Sigmoid colon (tissue), 4 donors: ENCODE measurements at regions not wholly inside any gene's neighbourhood (a gene's known extent, or its start where the extent isn't known, plus 50 kb on each side); places are given as distances from the start of the nearest gene placed in this dataset.

Experiments
- POLR2A ChIP-seq, 2 donors: fragments of 450-650 bp; IDR thresholded peaks; one replicate each; pipeline ENCODE4 v1.6.1; 2016; ENCODE audit warnings: antibody characterized with exemption in 2 of 2, mild to moderate bottlenecking in 2 of 2, moderate library complexity in 2 of 2
- POLR2AphosphoS5 ChIP-seq, 4 donors: sonication (generic); formaldehyde crosslinking; IDR thresholded peaks; one replicate each; pipeline ENCODE4 v1.6.1; 2017; ENCODE audit warnings: antibody characterized with exemption in 4 of 4
- TF ChIP-seq, protein P1 (sequence below), 4 experiments: fragments of 450-650 bp in 3 of 4; fragments of 200-600 bp in 1 of 4; IDR thresholded peaks; one replicate each; pipeline ENCODE4 v1.5.1; 2016 to 2019; ENCODE audit warnings: antibody characterized with exemption in 4 of 4, mild to moderate bottlenecking in 3 of 4, moderate library complexity in 2 of 4

DNA sequence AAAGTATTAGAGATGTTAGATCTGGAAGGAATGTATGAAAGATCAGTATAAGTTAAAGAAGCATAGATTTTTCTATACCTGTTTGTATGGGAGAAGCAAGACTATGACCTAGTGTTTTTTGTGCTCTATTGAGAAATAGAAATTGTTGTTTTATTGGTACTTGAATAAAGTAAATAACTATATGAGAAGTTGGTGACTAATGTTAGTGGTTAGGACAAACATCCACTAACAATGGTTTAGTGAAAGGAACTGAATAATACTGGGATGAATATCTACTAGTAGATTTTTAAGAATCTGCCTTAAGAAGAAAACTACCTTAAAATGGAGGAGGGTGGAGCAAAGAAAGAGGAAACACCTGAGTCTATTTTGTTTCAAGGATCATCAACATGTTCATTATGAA is 521.1 kb upstream of the POT1 start:
- TF ChIP-seq POLR2A (IDR thresholded peaks at IDR 0.05): no peak
- TF ChIP-seq POLR2AphosphoS5 (IDR thresholded peaks at IDR 0.05): no peak
- TF ChIP-seq, protein P1, sequence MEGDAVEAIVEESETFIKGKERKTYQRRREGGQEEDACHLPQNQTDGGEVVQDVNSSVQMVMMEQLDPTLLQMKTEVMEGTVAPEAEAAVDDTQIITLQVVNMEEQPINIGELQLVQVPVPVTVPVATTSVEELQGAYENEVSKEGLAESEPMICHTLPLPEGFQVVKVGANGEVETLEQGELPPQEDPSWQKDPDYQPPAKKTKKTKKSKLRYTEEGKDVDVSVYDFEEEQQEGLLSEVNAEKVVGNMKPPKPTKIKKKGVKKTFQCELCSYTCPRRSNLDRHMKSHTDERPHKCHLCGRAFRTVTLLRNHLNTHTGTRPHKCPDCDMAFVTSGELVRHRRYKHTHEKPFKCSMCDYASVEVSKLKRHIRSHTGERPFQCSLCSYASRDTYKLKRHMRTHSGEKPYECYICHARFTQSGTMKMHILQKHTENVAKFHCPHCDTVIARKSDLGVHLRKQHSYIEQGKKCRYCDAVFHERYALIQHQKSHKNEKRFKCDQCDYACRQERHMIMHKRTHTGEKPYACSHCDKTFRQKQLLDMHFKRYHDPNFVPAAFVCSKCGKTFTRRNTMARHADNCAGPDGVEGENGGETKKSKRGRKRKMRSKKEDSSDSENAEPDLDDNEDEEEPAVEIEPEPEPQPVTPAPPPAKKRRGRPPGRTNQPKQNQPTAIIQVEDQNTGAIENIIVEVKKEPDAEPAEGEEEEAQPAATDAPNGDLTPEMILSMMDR (IDR thresholded peaks at IDR 0.05): no peak
